Heart right ventricle (tissue), 16 donors: ENCODE measurements at regions not wholly inside any gene's neighbourhood (a gene's known extent, or its start where the extent isn't known, plus 50 kb on each side); places are given as distances from the start of the nearest gene placed in this dataset.

ENCODE experiments used
- ATAC-seq, 8 donors: fragments of 200-7000 bp; cut with Tn5 transposase; one replicate each; pipeline ENCODE4 v1.9.1; 2020; ENCODE audit warnings: mild to moderate bottlenecking in 8 of 8, moderate library complexity in 8 of 8, moderate number of reproducible peaks in 1 of 8
- DNase-seq, 2 donors: peaks; one replicate each; pipeline ENCODE4 v3.0.0-alpha.2; 2020
- H3K27ac ChIP-seq, 10 donors: fragments of 200-600 bp; sonication (generic) in 2 of 10; one replicate each; pipeline versions ENCODE4 v1.5.0 to v1.8.0; 2020 to 2022; ENCODE audit warnings: mild to moderate bottlenecking in 3 of 10
- H3K27me3 ChIP-seq, 7 donors: fragments of 200-600 bp; one replicate each; pipeline ENCODE4 v1.8.0; 2021 to 2022; ENCODE audit warnings: mild to moderate bottlenecking in 2 of 7
- H3K36me3 ChIP-seq, 9 donors: fragments of 200-600 bp; sonication (generic) in 1 of 9; one replicate each; pipeline versions ENCODE4 v1.5.0 to v1.8.0; 2020 to 2022; ENCODE audit warnings: mild to moderate bottlenecking in 2 of 9
- H3K4me1 ChIP-seq, 9 donors: fragments of 200-600 bp; sonication (generic) in 1 of 9; one replicate each; pipeline versions ENCODE4 v1.5.0 to v1.8.0; 2020 to 2022; ENCODE audit warnings: mild to moderate bottlenecking in 4 of 9
- H3K4me3 ChIP-seq, 10 donors: fragments of 200-600 bp; sonication (generic) in 2 of 10; one replicate each; pipeline versions ENCODE4 v1.5.0 to v1.8.0; 2020 to 2022; ENCODE audit warnings: mild to moderate bottlenecking in 7 of 10, moderate library complexity in 2 of 10
- H3K9me3 ChIP-seq, 11 donors: fragments of 200-600 bp in 10 of 11; sonication (generic) in 2 of 11; one replicate each; pipeline versions ENCODE4 v1.5.0 to v1.8.0; 2013 to 2022; ENCODE audit warnings: mild to moderate bottlenecking in 2 of 11, control low read depth in 1 of 11, moderate library complexity in 1 of 11
- WGBS, 2 donors: extraction: QIAGEN DNeasy Blood & Tissue Kit; methylation state at CpG; one replicate each; pipeline ENCODE4 v1.1.7; 2013; ENCODE audit warnings: inconsistent platforms in 1 of 2; 5-methylcytosine and 5-hydroxymethylcytosine counted together
- intact Hi-C, 10 donors: fragments of 100-400 bp; cut with DNase I; formaldehyde crosslinking; loops; one replicate each; pipeline versions ENCODE4 v1.11.1 to v1.14.2; 2022
- TF ChIP-seq, protein P1 (sequence below), 9 donors: fragments of 200-600 bp; sonication (generic) in 2 of 9; IDR thresholded peaks; one replicate each; pipeline versions ENCODE4 v1.5.0 to v1.8.0; 2021 to 2022; ENCODE audit warnings: antibody characterized with exemption in 9 of 9, mild to moderate bottlenecking in 5 of 9, moderate library complexity in 1 of 9
- donor health status: Arrhythmogenic right ventricular cardiomyopathy.
- donor health status: ischemic (EF 13 %, LVEDD 7.1; RV severe dilation, severe dysfunction).
- donor health status: healthy with polysubstance abuse.
- donor health status: DM: no; HTN: yes; CAD: no.
- donor health status: DM: no; HTN: no; CAD: no.
- donor health status: ischemic (EF 25% LVEDD 6.9; RV normal size, moderate dysfunction).
- donor health status: ischemic (EF 25% LVEDD 5.7; RV mildly dilated, moderate dysfunction).
- donor health status: healthy.
- donor health status: DM: yes; HTN: yes; CAD: no.
- donor health status: Ischemic cardiomyopathy.
- donor health status: ischemic (EF 35%, LVEDD 5.7; RV mildly dilated, moderate dysfunction).
- donor health status: nonischemic (EF 11% LVEDD 7.7; RV severe dilation, severe dysfunction).
- donor health status: DM: yes; HTN: yes; CAD: no.
- donor health status: PGD.
- donor health status: ischemic (EF 29% LVEDD 5.4; RV normal size, mild dysfunction).
- donor health status: nonischemic (EF 23%, LVEDD 6.1; RV moderate dilation, normal function).

DNA sequence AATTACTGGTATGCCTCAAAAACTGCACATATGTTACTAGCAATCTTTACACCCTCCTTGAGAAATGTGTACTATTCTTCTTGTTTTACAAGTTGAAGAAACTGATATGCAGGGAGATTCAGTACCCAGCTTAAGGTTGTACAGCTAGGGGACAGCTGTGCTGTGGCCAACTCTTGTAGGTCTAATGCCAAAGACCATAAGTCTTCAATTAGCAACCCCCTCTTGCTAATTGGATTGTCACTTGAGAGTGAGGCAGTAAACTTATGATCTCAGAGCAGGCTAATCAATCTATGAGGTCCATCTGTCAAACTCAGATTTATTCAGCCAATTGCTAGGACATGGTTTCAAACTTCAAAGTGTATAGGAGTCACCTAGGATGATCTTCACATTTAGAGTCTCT lies 492.0 kb upstream of the USP24 start:
- Histone ChIP-seq H3K9me3 (no peaks in the 10 kb centered on the region), H3K36me3 (no peaks in the 10 kb centered on the region), H3K4me3 (no peak overlapping the region), H3K4me1 (peaks cover 0 to 3% (median 0%) of the 10 kb centered on the region in 9 donors), H3K27me3 (no peaks in the 10 kb centered on the region), H3K27ac (no peak overlapping the region)
- DNase-seq (no peak), ATAC-seq (no peak)
- intact Hi-C loops, result loop anchor here in 1 of 10 donors (10.0 kb wide), 1 partner anchor 868 kb away; the partner anchor contains the start of gene PLPP3
- TF ChIP-seq, protein P1, sequence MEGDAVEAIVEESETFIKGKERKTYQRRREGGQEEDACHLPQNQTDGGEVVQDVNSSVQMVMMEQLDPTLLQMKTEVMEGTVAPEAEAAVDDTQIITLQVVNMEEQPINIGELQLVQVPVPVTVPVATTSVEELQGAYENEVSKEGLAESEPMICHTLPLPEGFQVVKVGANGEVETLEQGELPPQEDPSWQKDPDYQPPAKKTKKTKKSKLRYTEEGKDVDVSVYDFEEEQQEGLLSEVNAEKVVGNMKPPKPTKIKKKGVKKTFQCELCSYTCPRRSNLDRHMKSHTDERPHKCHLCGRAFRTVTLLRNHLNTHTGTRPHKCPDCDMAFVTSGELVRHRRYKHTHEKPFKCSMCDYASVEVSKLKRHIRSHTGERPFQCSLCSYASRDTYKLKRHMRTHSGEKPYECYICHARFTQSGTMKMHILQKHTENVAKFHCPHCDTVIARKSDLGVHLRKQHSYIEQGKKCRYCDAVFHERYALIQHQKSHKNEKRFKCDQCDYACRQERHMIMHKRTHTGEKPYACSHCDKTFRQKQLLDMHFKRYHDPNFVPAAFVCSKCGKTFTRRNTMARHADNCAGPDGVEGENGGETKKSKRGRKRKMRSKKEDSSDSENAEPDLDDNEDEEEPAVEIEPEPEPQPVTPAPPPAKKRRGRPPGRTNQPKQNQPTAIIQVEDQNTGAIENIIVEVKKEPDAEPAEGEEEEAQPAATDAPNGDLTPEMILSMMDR (IDR thresholded peaks at IDR 0.05), result no peak

DNA sequence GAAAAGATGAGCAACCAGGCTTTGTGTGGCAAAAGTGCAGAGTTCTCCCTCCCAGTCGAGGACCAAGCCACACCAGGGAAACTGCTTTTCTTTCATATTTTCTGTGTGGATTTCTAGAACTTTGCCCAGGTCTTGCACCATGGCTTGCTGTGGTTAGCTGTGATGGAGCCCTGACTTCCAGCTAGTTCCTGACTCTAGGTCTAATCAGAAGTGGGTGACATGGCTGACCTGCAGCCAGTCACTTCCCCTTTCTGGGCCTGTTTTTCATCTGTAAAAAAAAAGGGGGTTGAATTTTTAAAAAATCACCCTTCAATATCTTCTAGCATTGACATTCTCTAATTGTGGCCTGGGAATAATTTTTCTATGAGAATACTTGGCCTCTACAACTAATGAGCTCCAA lies 491.2 kb upstream of the USP24 start:
- H3K4me3 ChIP-seq, result no peak overlapping the region
- H3K27me3 ChIP-seq, result no peaks in the 10 kb centered on the region
- ATAC-seq, result no peak
- H3K36me3 ChIP-seq, result no peaks in the 10 kb centered on the region
- no peaks in the 10 kb centered on the region for H3K9me3 ChIP-seq
- TF ChIP-seq, protein P1 (IDR thresholded peaks at IDR 0.05), result no peak
- no peak for DNase-seq
- whole genome bisulfite sequencing, 2 donors, result 88 to 89% methylated on average over 1 of the region's 1 CpG
- H3K27ac ChIP-seq, result no peak overlapping the region
- peaks cover 0 to 3% (median 0%) of the 10 kb centered on the region in 9 donors for H3K4me1 ChIP-seq
- intact Hi-C loops, result loop anchor here in 1 of 10 donors (10.0 kb wide), 1 partner anchor 868 kb away; the partner anchor contains the start of gene PLPP3

DNA sequence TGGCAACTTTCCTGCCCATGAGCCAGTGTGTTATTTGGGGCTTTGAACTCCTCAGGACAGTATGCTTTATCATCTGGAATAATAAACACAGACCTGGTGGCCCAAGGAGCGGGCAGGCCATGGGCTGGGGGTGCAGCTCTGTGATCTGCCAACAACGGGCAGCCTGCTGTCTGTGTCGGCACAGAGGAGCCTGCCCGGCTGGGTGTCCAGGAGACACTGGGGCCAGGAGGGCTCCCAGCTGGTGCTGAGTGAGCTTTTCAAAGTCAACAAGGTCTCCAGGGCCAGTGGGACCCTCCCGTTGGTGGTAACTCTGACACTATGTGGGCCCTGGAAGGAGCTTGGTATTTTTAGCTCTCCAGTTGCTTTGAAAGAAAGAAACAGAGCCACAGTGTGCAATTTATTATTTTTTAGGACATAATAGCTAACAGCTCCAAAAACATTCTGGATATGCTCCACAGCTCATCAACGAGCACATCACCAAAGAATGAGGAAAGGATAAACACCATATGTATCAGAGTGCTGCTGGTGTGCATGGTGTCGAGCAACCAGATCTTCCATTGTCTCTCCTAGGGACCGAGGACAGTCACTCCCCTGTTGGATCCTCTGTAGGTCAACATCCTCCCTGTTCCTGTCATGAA lies 488.7 kb upstream of the USP24 start:
- ATAC-seq, result peak in 1 of 8 donors; percentile 47
- 75 to 80% methylated on average over 8 of the region's 8 CpGs for WGBS, 2 donors

DNA sequence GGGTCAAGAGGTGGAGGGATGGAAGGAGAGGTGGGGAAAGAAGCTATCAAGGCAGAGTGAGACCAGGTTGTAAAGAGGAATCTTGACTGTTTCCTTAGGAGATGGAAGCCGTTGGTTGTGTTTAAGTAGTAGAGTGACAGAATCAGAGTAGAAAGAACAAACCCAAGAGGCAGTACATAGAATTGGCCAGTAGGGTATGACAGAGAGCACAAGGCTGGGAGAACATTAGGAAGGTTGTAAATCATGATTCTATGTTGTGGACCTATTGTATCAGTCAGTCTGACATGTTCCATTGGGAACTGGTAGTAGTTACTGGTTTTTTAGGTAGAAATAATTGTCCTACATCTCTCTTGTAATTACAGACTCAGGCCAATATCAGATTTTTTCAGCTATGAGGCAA lies 486.9 kb upstream of the USP24 start:
- ATAC-seq (peak in 1 of 8 donors; percentile 56), DNase-seq (no peak)
- H3K27ac ChIP-seq, result no peak overlapping the region
- no peaks in the 10 kb centered on the region for H3K9me3 ChIP-seq
- whole genome bisulfite sequencing, 2 donors, result 73 to 82% methylated on average over 1 of the region's 1 CpG
- TF ChIP-seq, protein P1 (IDR thresholded peaks at IDR 0.05), result peak; percentile 25 to 67 (median 58)
- intact Hi-C loops, result loop anchor here in 1 of 10 donors (10.0 kb wide), 1 partner anchor 873 kb away; the partner anchor contains the start of gene PLPP3
- no peak overlapping the region for H3K4me3 ChIP-seq
- H3K36me3 ChIP-seq, result no peaks in the 10 kb centered on the region
- H3K27me3 ChIP-seq, result no peaks in the 10 kb centered on the region
- H3K4me1 ChIP-seq, result no peaks in the 10 kb centered on the region

More for the DNA sequence above, 488.7 kb upstream of the USP24 start:
- no peak overlapping the region for H3K4me3 ChIP-seq
- DNase-seq, result no peak
- no peaks in the 10 kb centered on the region for H3K27me3 ChIP-seq
- intact Hi-C loops, result loop anchor here in 1 of 10 donors (10.0 kb wide), 1 partner anchor 871 kb away; the partner anchor contains the start of gene PLPP3
- no peaks in the 10 kb centered on the region for H3K36me3 ChIP-seq
- TF ChIP-seq, protein P1 (IDR thresholded peaks at IDR 0.05), result no peak
- H3K27ac ChIP-seq, result no peak overlapping the region
- H3K4me1 ChIP-seq, result peaks cover 0 to 3% (median 0%) of the 10 kb centered on the region in 9 donors
- no peaks in the 10 kb centered on the region for H3K9me3 ChIP-seq
